ENCODE measurements at regions not wholly inside any gene's neighbourhood (a gene's known extent, or its start where the extent isn't known, plus 50 kb on each side); places are given as distances from the start of the nearest gene placed in this dataset.

DNA sequence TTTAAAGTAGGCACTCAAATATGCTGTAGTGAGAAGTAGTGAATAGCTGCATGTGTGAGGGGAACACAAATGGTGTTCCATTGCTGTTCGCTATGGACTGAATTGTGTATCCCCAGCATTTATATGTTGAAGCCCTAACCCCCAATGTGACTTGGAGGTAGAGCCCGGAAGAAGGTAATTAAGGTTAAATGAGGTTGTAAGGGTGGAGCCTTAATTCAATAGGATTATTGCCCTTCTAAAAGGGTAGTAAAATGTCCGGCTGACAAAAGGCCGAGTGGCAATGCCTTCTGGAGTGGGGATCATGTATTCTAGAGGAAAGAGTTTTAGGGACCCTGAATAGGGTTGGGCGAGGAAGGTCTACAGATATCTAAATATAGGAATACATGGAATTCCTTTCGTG is 168.9 kb upstream of the NUDT10 start:
- Histone ChIP-seq H3K9ac (ENCODE audit: insufficient read depth in 1 of 2, low read depth in 2 of 2, low read length in 2 of 2) (no peak overlapping the region), H4K20me1 (replicated peaks; ENCODE audit: control insufficient read depth, insufficient read depth, low read length) (no peaks in the 10 kb centered on the region), H3K4me2 (ENCODE audit: insufficient read depth, low read length) (no peak overlapping the region), H2AFZ (ENCODE audit: low read depth, low read length) (no peak overlapping the region), H3K36me3 (ENCODE audit: control insufficient read depth, insufficient read depth, low read length) (no peaks in the 10 kb centered on the region), H3K27ac (ENCODE audit: extremely low read depth, low read depth, low read length) (no peak overlapping the region), H3K9me1 (ENCODE audit: control insufficient read depth, insufficient read depth, low read length) (no peaks in the 10 kb centered on the region), H3K4me3 (no peak overlapping the region), H3K27me3 (ENCODE audit: control insufficient read depth in 2 of 2, insufficient read depth in 2 of 2, low read length in 2 of 2) (no peaks in the 10 kb centered on the region), H3K79me2 (ENCODE audit: control insufficient read depth, insufficient read depth, low read length) (no peaks in the 10 kb centered on the region), H3K4me1 (replicated peaks in 1 of 2; ENCODE audit: control insufficient read depth in 2 of 2, insufficient read depth in 2 of 2, low read length in 2 of 2) (no peaks in the 10 kb centered on the region), H3K9me3 (replicated peaks; ENCODE audit: control insufficient read depth, insufficient read depth, low read depth, low read length) (no peaks in the 10 kb centered on the region)
- no TSS peak for BruUV-seq (replicated peaks)
- intact Hi-C loops (cut with micrococcal nuclease) (no loop called here), in situ Hi-C loops (cut with MboI) (no loop called here)
- WGBS (ENCODE audit: insufficient coverage, low coverage, missing lambda C conversion rate), result 0% methylated on average over 5 of the region's 6 CpGs
- DNase-seq (ENCODE audit: extremely low read depth in 1 of 4, low spot score in 3 of 4) (no peak), ATAC-seq (no peak), FAIRE-seq (no peak)
- CTCF ChIA-PET (ENCODE audit: low intra/inter-chr PET ratio), result no interaction called here
- POLR2A ChIA-PET, result no interaction called here
- TF ChIP-seq CEBPG (CRISPR knock-in tag; IDR thresholded peaks at IDR 0.05) (no peak), CEBPG (tag; conservative IDR thresholded peaks at IDR 0.05 in 1 of 2, IDR thresholded peaks at IDR 0.05 in 1 of 2) (no peak), SIRT6 (IDR thresholded peaks at IDR 0.05; ENCODE audit: low read depth, low read length) (no peak), ZEB2 (IDR thresholded peaks at IDR 0.05) (no peak), NRF1 (conservative IDR thresholded peaks at IDR 0.05 in 1 of 2, IDR thresholded peaks at IDR 0.05 in 1 of 2) (no peak), CHD2 (IDR thresholded peaks at IDR 0.05; ENCODE audit: low read depth, low read length) (no peak), ZNF140 (CRISPR knock-in tag; IDR thresholded peaks at IDR 0.05) (no peak), HNRNPLL (IDR thresholded peaks at IDR 0.05; ENCODE audit: low read depth, low read length, poor library complexity, severe bottlenecking) (no peak)
- TF ChIP-seq, protein P1, sequence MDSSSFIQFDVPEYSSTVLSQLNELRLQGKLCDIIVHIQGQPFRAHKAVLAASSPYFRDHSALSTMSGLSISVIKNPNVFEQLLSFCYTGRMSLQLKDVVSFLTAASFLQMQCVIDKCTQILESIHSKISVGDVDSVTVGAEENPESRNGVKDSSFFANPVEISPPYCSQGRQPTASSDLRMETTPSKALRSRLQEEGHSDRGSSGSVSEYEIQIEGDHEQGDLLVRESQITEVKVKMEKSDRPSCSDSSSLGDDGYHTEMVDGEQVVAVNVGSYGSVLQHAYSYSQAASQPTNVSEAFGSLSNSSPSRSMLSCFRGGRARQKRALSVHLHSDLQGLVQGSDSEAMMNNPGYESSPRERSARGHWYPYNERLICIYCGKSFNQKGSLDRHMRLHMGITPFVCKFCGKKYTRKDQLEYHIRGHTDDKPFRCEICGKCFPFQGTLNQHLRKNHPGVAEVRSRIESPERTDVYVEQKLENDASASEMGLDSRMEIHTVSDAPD (CRISPR knock-in tag; IDR thresholded peaks at IDR 0.05), result no peak
- TF ChIP-seq, protein P2, sequence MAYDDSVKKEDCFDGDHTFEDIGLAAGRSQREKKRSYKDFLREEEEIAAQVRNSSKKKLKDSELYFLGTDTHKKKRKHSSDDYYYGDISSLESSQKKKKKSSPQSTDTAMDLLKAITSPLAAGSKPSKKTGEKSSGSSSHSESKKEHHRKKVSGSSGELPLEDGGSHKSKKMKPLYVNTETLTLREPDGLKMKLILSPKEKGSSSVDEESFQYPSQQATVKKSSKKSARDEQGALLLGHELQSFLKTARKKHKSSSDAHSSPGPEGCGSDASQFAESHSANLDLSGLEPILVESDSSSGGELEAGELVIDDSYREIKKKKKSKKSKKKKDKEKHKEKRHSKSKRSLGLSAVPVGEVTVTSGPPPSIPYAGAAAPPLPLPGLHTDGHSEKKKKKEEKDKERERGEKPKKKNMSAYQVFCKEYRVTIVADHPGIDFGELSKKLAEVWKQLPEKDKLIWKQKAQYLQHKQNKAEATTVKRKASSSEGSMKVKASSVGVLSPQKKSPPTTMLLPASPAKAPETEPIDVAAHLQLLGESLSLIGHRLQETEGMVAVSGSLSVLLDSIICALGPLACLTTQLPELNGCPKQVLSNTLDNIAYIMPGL (CRISPR knock-in tag; IDR thresholded peaks at IDR 0.05), result no peak
- TF ChIP-seq, protein P3, sequence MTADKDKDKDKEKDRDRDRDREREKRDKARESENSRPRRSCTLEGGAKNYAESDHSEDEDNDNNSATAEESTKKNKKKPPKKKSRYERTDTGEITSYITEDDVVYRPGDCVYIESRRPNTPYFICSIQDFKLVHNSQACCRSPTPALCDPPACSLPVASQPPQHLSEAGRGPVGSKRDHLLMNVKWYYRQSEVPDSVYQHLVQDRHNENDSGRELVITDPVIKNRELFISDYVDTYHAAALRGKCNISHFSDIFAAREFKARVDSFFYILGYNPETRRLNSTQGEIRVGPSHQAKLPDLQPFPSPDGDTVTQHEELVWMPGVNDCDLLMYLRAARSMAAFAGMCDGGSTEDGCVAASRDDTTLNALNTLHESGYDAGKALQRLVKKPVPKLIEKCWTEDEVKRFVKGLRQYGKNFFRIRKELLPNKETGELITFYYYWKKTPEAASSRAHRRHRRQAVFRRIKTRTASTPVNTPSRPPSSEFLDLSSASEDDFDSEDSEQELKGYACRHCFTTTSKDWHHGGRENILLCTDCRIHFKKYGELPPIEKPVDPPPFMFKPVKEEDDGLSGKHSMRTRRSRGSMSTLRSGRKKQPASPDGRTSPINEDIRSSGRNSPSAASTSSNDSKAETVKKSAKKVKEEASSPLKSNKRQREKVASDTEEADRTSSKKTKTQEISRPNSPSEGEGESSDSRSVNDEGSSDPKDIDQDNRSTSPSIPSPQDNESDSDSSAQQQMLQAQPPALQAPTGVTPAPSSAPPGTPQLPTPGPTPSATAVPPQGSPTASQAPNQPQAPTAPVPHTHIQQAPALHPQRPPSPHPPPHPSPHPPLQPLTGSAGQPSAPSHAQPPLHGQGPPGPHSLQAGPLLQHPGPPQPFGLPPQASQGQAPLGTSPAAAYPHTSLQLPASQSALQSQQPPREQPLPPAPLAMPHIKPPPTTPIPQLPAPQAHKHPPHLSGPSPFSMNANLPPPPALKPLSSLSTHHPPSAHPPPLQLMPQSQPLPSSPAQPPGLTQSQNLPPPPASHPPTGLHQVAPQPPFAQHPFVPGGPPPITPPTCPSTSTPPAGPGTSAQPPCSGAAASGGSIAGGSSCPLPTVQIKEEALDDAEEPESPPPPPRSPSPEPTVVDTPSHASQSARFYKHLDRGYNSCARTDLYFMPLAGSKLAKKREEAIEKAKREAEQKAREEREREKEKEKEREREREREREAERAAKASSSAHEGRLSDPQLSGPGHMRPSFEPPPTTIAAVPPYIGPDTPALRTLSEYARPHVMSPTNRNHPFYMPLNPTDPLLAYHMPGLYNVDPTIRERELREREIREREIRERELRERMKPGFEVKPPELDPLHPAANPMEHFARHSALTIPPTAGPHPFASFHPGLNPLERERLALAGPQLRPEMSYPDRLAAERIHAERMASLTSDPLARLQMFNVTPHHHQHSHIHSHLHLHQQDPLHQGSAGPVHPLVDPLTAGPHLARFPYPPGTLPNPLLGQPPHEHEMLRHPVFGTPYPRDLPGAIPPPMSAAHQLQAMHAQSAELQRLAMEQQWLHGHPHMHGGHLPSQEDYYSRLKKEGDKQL (CRISPR knock-in tag; IDR thresholded peaks at IDR 0.05; ENCODE audit: borderline replicate concordance), result no peak
- TF ChIP-seq, protein P4, sequence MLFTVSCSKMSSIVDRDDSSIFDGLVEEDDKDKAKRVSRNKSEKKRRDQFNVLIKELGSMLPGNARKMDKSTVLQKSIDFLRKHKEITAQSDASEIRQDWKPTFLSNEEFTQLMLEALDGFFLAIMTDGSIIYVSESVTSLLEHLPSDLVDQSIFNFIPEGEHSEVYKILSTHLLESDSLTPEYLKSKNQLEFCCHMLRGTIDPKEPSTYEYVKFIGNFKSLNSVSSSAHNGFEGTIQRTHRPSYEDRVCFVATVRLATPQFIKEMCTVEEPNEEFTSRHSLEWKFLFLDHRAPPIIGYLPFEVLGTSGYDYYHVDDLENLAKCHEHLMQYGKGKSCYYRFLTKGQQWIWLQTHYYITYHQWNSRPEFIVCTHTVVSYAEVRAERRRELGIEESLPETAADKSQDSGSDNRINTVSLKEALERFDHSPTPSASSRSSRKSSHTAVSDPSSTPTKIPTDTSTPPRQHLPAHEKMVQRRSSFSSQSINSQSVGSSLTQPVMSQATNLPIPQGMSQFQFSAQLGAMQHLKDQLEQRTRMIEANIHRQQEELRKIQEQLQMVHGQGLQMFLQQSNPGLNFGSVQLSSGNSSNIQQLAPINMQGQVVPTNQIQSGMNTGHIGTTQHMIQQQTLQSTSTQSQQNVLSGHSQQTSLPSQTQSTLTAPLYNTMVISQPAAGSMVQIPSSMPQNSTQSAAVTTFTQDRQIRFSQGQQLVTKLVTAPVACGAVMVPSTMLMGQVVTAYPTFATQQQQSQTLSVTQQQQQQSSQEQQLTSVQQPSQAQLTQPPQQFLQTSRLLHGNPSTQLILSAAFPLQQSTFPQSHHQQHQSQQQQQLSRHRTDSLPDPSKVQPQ (CRISPR knock-in tag; IDR thresholded peaks at IDR 0.05; ENCODE audit: borderline replicate concordance), result no peak
